Panc1 (cell line): ENCODE measurements at regions not wholly inside any gene's neighbourhood (a gene's known extent, or its start where the extent isn't known, plus 50 kb on each side); places are given as distances from the start of the nearest gene placed in this dataset.

Experiments
- ATAC-seq: fragments of 200-7000 bp; cut with Tn5 transposase; 2 replicates; pipeline ENCODE4 v1.9.1; 2020; ENCODE audit warnings: mild to moderate bottlenecking, moderate library complexity
- BruUV-seq: library from RNA; stranded (reverse); fragments of 400-500 nt; replicated peaks from 2 replicates; lab custom pipeline; 2021; lab: Mats Ljungman, UMichigan
- CTCF ChIA-PET: fragments of 300-600 bp; sonication (Branson Sonifier 250); formaldehyde crosslinking; loops from one replicate; lab custom pipeline; 2022; ENCODE audit warnings: antibody characterized with exemption; lab: Charles Lee
- POLR2A ChIA-PET: fragments of 300-600 bp; sonication (Branson Sonifier 250); formaldehyde crosslinking; loops from one replicate; lab custom pipeline; 2022; ENCODE audit warnings: antibody characterized with exemption; lab: Charles Lee
- DNase-seq: peaks from one replicate; pipeline ENCODE4 v3.0.0-alpha.2; 2010; ENCODE audit warnings: low read depth, low spot score
- H3K27ac ChIP-seq: 2 replicates; pipeline ENCODE4 v1.5.1; 2011; ENCODE audit warnings: mild to moderate bottlenecking, low read length, inconsistent platforms
- H3K27me3 ChIP-seq: fragments of 200-500 bp; sonication (Bioruptor generic); 2 replicates; pipeline ENCODE4 v1.6.0; 2014; ENCODE audit warnings: low read length, inconsistent platforms; ENCODE audit not compliant: control insufficient read depth, insufficient read depth
- H3K36me3 ChIP-seq: fragments of 200-500 bp; sonication (Bioruptor generic); 2 replicates; pipeline ENCODE4 v1.5.1; 2014; ENCODE audit warnings: inconsistent platforms, mild to moderate bottlenecking, low read length, moderate library complexity; ENCODE audit not compliant: control insufficient read depth, insufficient read depth
- H3K4me1 ChIP-seq: 2 replicates; pipeline ENCODE4 v1.5.1; 2011; ENCODE audit warnings: inconsistent platforms, mild to moderate bottlenecking, low read length, moderate library complexity; ENCODE audit not compliant: control insufficient read depth, insufficient read depth
- H3K4me3 ChIP-seq, 2 experiments: 2 replicates each; pipeline ENCODE4 v1.5.1; 2011 to 2012; ENCODE audit warnings: low read depth in 2 of 2, low read length in 2 of 2, mild to moderate bottlenecking in 2 of 2, inconsistent platforms in 1 of 2, moderate library complexity in 1 of 2
- H3K9me3 ChIP-seq: fragments of 200-500 bp; sonication (Bioruptor generic); 2 replicates; pipeline ENCODE4 v1.5.1; 2014; ENCODE audit warnings: low read depth, mild to moderate bottlenecking, inconsistent platforms, low read length, moderate library complexity; ENCODE audit not compliant: control insufficient read depth, insufficient read depth
- CTCF ChIP-seq: fragments of 450-650 bp; IDR thresholded peaks from 2 replicates; pipeline ENCODE4 v1.5.1; 2017; ENCODE audit warnings: mild to moderate bottlenecking
- POLR2AphosphoS5 ChIP-seq: IDR thresholded peaks from 2 replicates; pipeline ENCODE4 v1.6.1; 2012; ENCODE audit warnings: mild to moderate bottlenecking, low read depth, low read length, moderate library complexity
- REST ChIP-seq, 2 experiments: IDR thresholded peaks; 2 replicates each; pipeline ENCODE4 v1.6.1; 2011 to 2012; ENCODE audit warnings: low read depth in 2 of 2, control low read depth in 1 of 2, low read length in 1 of 2, mild to moderate bottlenecking in 1 of 2, moderate library complexity in 1 of 2; ENCODE audit not compliant: insufficient read depth in 1 of 2
- SIN3A ChIP-seq: IDR thresholded peaks from 2 replicates; pipeline ENCODE4 v1.6.1; 2012; ENCODE audit warnings: low read depth, mild to moderate bottlenecking, low read length, moderate library complexity, borderline replicate concordance; ENCODE audit not compliant: insufficient read depth
- TCF7L2 ChIP-seq: IDR thresholded peaks from 2 replicates; pipeline ENCODE4 v1.6.1; 2011; ENCODE audit warnings: mild to moderate bottlenecking, low read depth, low read length, inconsistent platforms
- in situ Hi-C: cut with HindIII; loops from 2 replicates; pipeline ENCODE4 v1.10.0; 2016; ENCODE audit warnings: low sequenced_read_pairs, low pct_unique_long_range_greater_than_20kb
- intact Hi-C: fragments of 100-400 bp; cut with micrococcal nuclease; formaldehyde crosslinking; loops from one replicate; pipeline ENCODE4 v1.10.0; 2022; ENCODE audit not compliant: unreplicated experiment

- CTCF ChIA-PET, result no interaction called here
- no peak for DNase-seq
- no peaks in the 10 kb centered on the region for H3K4me1 ChIP-seq
- ATAC-seq, result no peak
- POLR2A ChIA-PET, result no interaction called here
- H3K4me3 ChIP-seq, result no peak overlapping the region
- no peaks in the 10 kb centered on the region for H3K9me3 ChIP-seq
- H3K36me3 ChIP-seq, result no peaks in the 10 kb centered on the region
- no TSS peak for BruUV-seq
- intact Hi-C loops (no loop called here), in situ Hi-C loops (no loop called here)
- no peaks in the 10 kb centered on the region for H3K27me3 ChIP-seq
- H3K27ac ChIP-seq, result no peak overlapping the region
- TF ChIP-seq TCF7L2, result no peak
Observed at GRCh38 chr9:106339882-106340281, 523.1 kb upstream of the ZNF462 start.

- intact Hi-C loops (no loop called here), in situ Hi-C loops (no loop called here)
- no peaks in the 10 kb centered on the region for H3K9me3 ChIP-seq
- no peak overlapping the region for H3K4me3 ChIP-seq
- ChIA-PET POLR2A (no interaction called here), CTCF (no interaction called here)
- DNase-seq (no peak), ATAC-seq (no peak)
- no peak overlapping the region for H3K27ac ChIP-seq
- no peak for TF ChIP-seq REST (IDR thresholded peaks at IDR 0.05; ENCODE audit: insufficient read depth in 1 of 2, low read depth in 2 of 2, low read length in 1 of 2)
- no peak for TF ChIP-seq CTCF
- no peak for TF ChIP-seq POLR2AphosphoS5
- no peak for TF ChIP-seq TCF7L2
- no peak for TF ChIP-seq SIN3A
- no peaks in the 10 kb centered on the region for H3K4me1 ChIP-seq
- BruUV-seq, result no TSS peak
- no peaks in the 10 kb centered on the region for H3K36me3 ChIP-seq
- H3K27me3 ChIP-seq, result no peaks in the 10 kb centered on the region
Observed at GRCh38 chr9:106350777-106351176, 512.2 kb upstream of the ZNF462 start.

GRCh38 chr9:106356924-106357323 lies 506.0 kb upstream of the ZNF462 start:
- in situ Hi-C loops, result no loop called here

More at GRCh38 chr9:106356924-106357323, 506.0 kb upstream of the ZNF462 start:
- DNase-seq (no peak), ATAC-seq (no peak)
- Histone ChIP-seq H3K36me3 (no peaks in the 10 kb centered on the region), H3K27ac (no peak overlapping the region), H3K4me3 (no peak overlapping the region), H3K4me1 (no peaks in the 10 kb centered on the region), H3K9me3 (no peaks in the 10 kb centered on the region), H3K27me3 (no peaks in the 10 kb centered on the region)
- BruUV-seq, result no TSS peak
- intact Hi-C loops, result no loop called here
- ChIA-PET POLR2A (no interaction called here), CTCF (no interaction called here)
- TF ChIP-seq POLR2AphosphoS5 (no peak), REST (IDR thresholded peaks at IDR 0.05; ENCODE audit: insufficient read depth in 1 of 2, low read depth in 2 of 2, low read length in 1 of 2) (no peak), TCF7L2 (no peak), SIN3A (no peak), CTCF (no peak)
